Progenitor cell of endocrine pancreas (in vitro differentiated cells): ENCODE measurements at regions not wholly inside any gene's neighbourhood (a gene's known extent, or its start where the extent isn't known, plus 50 kb on each side); places are given as distances from the start of the nearest gene placed in this dataset.

Experiments
- DNase-seq: peaks from one replicate; pipeline ENCODE4 v3.0.0; 2021; ENCODE audit warnings: low spot score; ENCODE audit not compliant: unreplicated experiment
- H3K27ac Mint-ChIP-seq: 2 replicates; pipeline ENCODE4 v1.8.0; 2021; ENCODE audit warnings: mild to moderate bottlenecking, moderate library complexity, mixed read lengths
- H3K27me3 Mint-ChIP-seq: 2 replicates; pipeline ENCODE4 v1.8.0; 2021; ENCODE audit warnings: mixed read lengths
- H3K36me3 Mint-ChIP-seq: 2 replicates; pipeline ENCODE4 v1.8.0; 2022; ENCODE audit warnings: mixed read lengths; ENCODE audit not compliant: insufficient read depth
- H3K4me1 Mint-ChIP-seq: 2 replicates; pipeline ENCODE4 v1.8.0; 2021; ENCODE audit warnings: low read depth, mixed read lengths
- H3K4me3 Mint-ChIP-seq: 2 replicates; pipeline ENCODE4 v1.8.0; 2021; ENCODE audit warnings: low read depth, mild to moderate bottlenecking, moderate library complexity, mixed read lengths
- H3K9me3 Mint-ChIP-seq: 2 replicates; pipeline ENCODE4 v1.8.0; 2021; ENCODE audit warnings: low read depth, mixed read lengths
- TF ChIP-seq, protein P1 (sequence below): fragments of 200-600 bp; sonication (generic); IDR thresholded peaks from one replicate; pipeline ENCODE4 v1.5.0; 2021; ENCODE audit warnings: antibody characterized with exemption, mild to moderate bottlenecking; ENCODE audit not compliant: unreplicated experiment

DNA sequence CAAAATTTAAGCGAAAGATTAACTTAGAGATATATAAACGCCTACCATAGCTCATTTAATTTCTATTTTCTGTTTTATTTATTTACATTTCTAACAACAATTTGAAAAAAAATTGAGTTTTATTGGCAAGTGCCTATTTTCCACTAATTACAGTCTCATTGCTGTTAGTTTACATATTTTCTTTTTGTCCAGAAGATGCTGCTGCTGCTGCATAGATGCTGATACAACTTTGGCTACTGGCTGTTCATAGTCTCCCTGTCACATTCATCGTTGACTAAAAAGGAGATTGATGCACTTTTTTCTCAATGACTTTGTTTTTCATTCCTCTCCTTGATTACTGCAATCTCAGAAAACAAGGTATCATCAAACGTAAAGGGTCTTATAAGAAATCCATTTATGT, 235.4 kb downstream of the CDH9 start:
- peaks cover 12% of the 10 kb centered on the region for H3K9me3 Mint-ChIP-seq

DNA sequence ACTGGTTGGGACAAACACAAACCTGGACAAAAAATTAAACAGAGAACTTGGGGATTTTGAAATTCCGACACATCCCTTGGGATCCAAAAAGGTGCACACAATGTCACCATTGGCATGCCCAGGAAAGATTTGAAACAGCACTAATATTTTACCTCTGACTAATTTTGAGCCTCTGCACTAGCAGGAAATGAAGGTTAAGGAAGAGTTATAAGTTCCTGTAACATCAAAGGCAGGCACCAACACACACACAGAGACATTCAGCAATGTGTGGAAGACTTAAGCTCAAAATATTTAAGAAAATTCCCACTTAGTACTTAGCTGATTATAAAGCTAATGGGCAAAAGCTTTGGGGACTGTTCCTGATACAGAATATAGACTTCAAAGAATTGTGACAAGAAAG, 247.0 kb downstream of the CDH9 start:
- no peak overlapping the region for H3K4me3 Mint-ChIP-seq
- no peaks in the 10 kb centered on the region for H3K4me1 Mint-ChIP-seq
- H3K9me3 Mint-ChIP-seq = no peaks in the 10 kb centered on the region
- H3K27me3 Mint-ChIP-seq = no peaks in the 10 kb centered on the region
- no peaks in the 10 kb centered on the region for H3K36me3 Mint-ChIP-seq
- TF ChIP-seq, protein P1, sequence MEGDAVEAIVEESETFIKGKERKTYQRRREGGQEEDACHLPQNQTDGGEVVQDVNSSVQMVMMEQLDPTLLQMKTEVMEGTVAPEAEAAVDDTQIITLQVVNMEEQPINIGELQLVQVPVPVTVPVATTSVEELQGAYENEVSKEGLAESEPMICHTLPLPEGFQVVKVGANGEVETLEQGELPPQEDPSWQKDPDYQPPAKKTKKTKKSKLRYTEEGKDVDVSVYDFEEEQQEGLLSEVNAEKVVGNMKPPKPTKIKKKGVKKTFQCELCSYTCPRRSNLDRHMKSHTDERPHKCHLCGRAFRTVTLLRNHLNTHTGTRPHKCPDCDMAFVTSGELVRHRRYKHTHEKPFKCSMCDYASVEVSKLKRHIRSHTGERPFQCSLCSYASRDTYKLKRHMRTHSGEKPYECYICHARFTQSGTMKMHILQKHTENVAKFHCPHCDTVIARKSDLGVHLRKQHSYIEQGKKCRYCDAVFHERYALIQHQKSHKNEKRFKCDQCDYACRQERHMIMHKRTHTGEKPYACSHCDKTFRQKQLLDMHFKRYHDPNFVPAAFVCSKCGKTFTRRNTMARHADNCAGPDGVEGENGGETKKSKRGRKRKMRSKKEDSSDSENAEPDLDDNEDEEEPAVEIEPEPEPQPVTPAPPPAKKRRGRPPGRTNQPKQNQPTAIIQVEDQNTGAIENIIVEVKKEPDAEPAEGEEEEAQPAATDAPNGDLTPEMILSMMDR = no peak
- no peak for DNase-seq
- no peak overlapping the region for H3K27ac Mint-ChIP-seq

More for the DNA sequence above, 235.4 kb downstream of the CDH9 start:
- Mint-ChIP-seq H3K27me3 (no peaks in the 10 kb centered on the region), H3K36me3 (no peaks in the 10 kb centered on the region), H3K4me3 (no peak overlapping the region), H3K4me1 (no peaks in the 10 kb centered on the region), H3K27ac (no peak overlapping the region)
- TF ChIP-seq, protein P1 = no peak
- DNase-seq = no peak

DNA sequence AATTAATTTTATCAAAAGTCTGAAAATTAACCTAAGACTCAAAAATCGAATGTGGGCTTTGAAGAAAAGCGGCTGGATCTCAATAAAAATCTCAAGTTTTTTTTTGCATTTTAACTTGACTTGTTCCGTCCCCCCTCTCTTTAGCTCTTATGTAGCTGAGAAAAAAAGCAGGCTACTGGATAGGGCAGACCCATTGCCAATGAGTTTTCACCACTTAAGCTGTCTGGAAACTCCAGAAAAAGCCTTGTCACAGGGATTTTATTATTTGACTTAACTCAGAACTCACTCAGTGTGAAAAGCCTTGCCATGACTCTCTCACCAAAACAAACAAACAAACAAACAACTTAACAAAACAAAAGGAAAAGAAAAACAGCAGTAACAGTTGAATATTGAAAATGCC, 247.4 kb downstream of the CDH9 start:
- Mint-ChIP-seq H3K9me3 (no peaks in the 10 kb centered on the region), H3K27ac (no peak overlapping the region), H3K4me3 (no peak overlapping the region), H3K4me1 (no peaks in the 10 kb centered on the region), H3K27me3 (no peaks in the 10 kb centered on the region), H3K36me3 (no peaks in the 10 kb centered on the region)
- DNase-seq = no peak
- TF ChIP-seq, protein P1 = no peak

DNA sequence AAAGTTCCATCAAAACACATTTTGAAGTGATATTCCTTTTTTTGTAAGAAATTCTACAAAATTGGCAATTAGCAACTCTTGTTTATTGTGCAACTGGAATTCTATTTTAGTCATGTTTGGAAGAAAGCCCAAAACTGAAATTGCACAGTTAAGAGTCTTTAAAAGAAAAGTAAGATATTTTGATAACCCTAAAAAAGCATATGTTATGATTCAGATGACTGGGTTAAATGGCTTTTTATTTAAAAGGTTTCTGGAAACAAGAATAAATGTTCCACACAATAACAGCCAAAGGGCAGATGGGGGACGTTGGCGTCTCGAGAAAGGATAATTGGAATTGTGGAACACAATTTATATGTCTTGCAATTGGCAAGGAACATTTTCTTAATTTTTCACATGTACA, 275.2 kb downstream of the CDH9 start:
- H3K36me3 Mint-ChIP-seq = no peaks in the 10 kb centered on the region
- peaks cover 7% of the 10 kb centered on the region for H3K9me3 Mint-ChIP-seq
- DNase-seq = no peak
- H3K27me3 Mint-ChIP-seq = no peaks in the 10 kb centered on the region
- H3K27ac Mint-ChIP-seq = no peak overlapping the region
- no peaks in the 10 kb centered on the region for H3K4me1 Mint-ChIP-seq
- TF ChIP-seq, protein P1 = no peak
- no peak overlapping the region for H3K4me3 Mint-ChIP-seq

DNA sequence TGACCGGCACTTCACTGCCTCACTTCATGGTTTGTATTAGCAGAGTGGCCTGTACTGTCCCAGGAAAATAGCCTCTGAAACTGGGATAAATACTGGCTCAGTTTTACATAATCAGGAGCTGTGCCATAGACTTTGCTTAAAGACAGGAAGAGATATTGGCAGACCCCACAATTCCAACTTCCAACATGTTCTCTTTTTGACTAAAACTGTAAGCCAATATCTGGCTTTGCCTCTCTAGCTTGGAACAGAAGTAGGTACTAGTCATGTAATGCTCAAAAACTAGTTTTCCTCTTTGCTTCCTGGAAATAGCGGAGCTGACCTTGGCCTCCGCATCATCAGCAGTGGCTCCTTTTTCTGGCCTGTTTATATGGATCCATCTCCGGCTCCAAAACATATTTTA, 276.9 kb downstream of the CDH9 start:
- DNase-seq = no peak
- no peaks in the 10 kb centered on the region for H3K36me3 Mint-ChIP-seq
- H3K9me3 Mint-ChIP-seq = peaks cover 4% of the 10 kb centered on the region
- H3K27ac Mint-ChIP-seq = no peak overlapping the region
- H3K4me1 Mint-ChIP-seq = no peaks in the 10 kb centered on the region
- H3K4me3 Mint-ChIP-seq = no peak overlapping the region
- TF ChIP-seq, protein P1 = no peak
- H3K27me3 Mint-ChIP-seq = no peaks in the 10 kb centered on the region

DNA sequence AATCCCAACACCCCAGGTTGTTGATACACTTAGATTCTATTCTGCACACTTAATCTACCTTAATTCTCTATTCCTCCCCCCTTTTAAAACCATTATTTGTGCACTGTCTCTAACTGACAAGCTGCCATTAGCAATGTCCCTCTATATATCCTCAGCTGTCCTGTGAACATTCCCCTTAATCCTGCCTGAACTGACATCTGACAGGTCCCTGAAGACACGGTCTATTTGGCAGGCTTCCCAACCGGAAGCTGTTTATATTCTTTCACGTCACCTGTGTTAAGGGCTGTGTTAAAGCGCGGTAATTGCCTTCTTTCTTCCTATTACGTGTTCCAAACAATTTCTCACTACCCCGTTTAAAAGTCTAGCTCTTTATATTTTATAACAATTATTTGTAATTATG, 277.3 kb downstream of the CDH9 start:
- no peak overlapping the region for H3K4me3 Mint-ChIP-seq
- no peak overlapping the region for H3K27ac Mint-ChIP-seq
- DNase-seq = no peak
- H3K36me3 Mint-ChIP-seq = no peaks in the 10 kb centered on the region
- H3K4me1 Mint-ChIP-seq = no peaks in the 10 kb centered on the region
- H3K9me3 Mint-ChIP-seq = peaks cover 1% of the 10 kb centered on the region
- TF ChIP-seq, protein P1 = no peak
- no peaks in the 10 kb centered on the region for H3K27me3 Mint-ChIP-seq
